ENCODE measurements at regions not wholly inside any gene's neighbourhood (a gene's known extent, or its start where the extent isn't known, plus 50 kb on each side); places are given as distances from the start of the nearest gene placed in this dataset.

DNA sequence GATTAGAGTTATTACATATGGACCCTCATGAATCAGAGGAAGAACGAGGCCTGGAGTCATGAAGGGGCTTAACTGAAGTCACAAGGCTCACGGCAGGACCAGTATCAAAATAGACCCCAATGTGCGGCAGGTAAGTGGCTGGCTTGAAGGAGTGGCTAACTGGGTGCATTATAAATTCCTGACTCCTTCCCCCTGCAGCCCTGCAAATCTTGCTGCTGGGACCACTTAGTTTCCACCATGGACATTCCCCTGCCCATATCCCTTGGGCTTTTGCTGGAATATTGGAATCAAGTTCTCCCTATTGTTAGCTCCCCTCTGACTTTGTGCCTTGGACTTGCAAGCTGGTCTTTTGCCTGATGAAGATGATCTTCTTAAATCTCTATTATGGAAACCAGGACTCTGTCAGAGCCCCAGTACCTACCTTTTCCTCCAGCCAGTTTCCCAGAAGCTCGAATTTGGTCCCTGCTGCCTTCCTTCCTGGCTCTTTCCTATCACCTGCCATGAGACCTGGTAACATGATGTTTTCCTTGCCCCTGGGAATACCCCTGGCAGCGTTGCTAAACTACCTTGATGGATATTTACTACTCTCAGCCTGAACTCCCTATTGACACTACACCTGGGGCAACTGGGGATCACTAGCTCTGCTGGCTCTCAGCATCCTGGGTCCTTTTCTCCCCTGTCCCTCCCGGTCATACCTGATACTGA, 156.0 kb upstream of the JUN start:
- Histone ChIP-seq H3K4me1 (no peaks in the 10 kb centered on the region), H3K27me3 (no peaks in the 10 kb centered on the region), H3K4me3 (no peak overlapping the region), H3K27ac (no peak overlapping the region), H3K9me3 (no peaks in the 10 kb centered on the region), H3K36me3 (no peaks in the 10 kb centered on the region)
- no peak for DNase-seq
- intact Hi-C loops (cut with DNase I; ENCODE audit: low total_unique reads), result no loop called here
- TF ChIP-seq, protein P1, sequence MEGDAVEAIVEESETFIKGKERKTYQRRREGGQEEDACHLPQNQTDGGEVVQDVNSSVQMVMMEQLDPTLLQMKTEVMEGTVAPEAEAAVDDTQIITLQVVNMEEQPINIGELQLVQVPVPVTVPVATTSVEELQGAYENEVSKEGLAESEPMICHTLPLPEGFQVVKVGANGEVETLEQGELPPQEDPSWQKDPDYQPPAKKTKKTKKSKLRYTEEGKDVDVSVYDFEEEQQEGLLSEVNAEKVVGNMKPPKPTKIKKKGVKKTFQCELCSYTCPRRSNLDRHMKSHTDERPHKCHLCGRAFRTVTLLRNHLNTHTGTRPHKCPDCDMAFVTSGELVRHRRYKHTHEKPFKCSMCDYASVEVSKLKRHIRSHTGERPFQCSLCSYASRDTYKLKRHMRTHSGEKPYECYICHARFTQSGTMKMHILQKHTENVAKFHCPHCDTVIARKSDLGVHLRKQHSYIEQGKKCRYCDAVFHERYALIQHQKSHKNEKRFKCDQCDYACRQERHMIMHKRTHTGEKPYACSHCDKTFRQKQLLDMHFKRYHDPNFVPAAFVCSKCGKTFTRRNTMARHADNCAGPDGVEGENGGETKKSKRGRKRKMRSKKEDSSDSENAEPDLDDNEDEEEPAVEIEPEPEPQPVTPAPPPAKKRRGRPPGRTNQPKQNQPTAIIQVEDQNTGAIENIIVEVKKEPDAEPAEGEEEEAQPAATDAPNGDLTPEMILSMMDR (IDR thresholded peaks at IDR 0.05), result no peak
- no peak for TF ChIP-seq POLR2A (IDR thresholded peaks at IDR 0.05)

DNA sequence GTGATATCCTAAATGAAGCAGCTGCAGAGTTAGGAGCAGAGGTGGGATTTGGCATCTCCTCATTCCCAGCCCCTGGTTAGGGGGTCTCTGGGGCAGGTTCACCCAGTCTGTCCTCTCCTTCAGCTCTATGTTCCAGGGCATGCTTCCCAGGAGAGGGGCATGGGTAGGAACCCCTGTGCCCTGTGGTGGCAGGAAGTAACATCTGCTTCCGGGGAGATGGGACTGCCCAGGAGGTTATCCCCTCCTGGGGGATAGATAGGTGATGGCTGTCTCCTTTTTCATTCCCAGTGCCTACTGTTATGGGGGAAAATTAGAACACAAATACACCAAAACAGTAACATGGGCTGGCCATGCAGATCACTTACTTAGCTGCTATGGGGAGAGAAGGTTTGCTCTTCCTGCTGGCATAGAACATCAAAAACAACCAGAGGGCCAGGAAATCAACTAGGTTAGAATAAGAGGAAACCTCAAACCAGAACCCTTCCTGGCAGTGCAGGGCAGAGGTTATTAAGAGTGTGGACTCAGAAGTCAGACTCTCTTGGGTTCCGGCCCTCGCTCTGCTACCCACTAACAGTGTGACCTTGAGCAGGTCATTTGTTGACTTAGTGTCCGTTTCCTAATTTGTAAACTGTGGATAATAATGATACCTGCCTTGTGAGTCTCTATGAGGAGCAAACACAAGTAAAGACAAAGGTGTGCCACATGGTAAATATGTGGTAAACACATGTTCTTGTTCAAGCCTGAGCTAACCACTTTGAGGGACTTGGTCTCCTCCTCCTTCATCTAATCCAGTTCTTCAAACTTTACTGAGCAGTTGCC, 157.8 kb upstream of the JUN start:
- Histone ChIP-seq H3K27ac (no peak overlapping the region), H3K9me3 (no peaks in the 10 kb centered on the region), H3K27me3 (no peaks in the 10 kb centered on the region), H3K4me3 (no peak overlapping the region), H3K4me1 (no peaks in the 10 kb centered on the region), H3K36me3 (no peaks in the 10 kb centered on the region)
- DNase-seq, result no peak
- TF ChIP-seq, protein P1 (IDR thresholded peaks at IDR 0.05), result no peak
- TF ChIP-seq POLR2A (IDR thresholded peaks at IDR 0.05), result no peak
- intact Hi-C loops (cut with DNase I; ENCODE audit: low total_unique reads), result no loop called here

DNA sequence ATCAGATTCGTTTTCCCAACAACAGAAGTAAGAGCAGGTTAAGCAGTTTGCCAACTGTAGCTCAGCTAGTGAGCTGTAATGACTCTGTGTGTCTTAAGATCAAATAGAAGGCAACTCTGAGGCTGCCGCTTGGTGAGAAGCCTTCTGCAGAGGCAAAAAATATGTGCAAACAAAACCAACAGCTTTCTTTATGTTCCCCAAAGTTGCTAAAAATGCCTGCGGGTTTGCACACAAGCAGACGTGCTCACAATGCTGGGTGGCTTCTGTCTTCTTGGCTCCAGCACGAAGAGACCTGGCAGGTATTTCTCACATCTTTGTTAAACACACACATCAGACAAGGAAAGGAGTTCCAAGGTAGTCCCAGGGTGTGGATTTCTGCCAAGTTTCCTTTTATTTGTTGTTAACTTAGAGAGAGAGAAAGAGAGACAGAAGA, 158.9 kb upstream of the JUN start:
- TF ChIP-seq, protein P1 (IDR thresholded peaks at IDR 0.05), result no peak
- TF ChIP-seq POLR2A (IDR thresholded peaks at IDR 0.05), result no peak
- Histone ChIP-seq H3K4me1 (no peaks in the 10 kb centered on the region), H3K36me3 (no peaks in the 10 kb centered on the region), H3K27me3 (no peaks in the 10 kb centered on the region), H3K4me3 (no peak overlapping the region), H3K9me3 (no peaks in the 10 kb centered on the region), H3K27ac (no peak overlapping the region)
- no peak for DNase-seq
- intact Hi-C loops (cut with DNase I; ENCODE audit: low total_unique reads), result no loop called here

DNA sequence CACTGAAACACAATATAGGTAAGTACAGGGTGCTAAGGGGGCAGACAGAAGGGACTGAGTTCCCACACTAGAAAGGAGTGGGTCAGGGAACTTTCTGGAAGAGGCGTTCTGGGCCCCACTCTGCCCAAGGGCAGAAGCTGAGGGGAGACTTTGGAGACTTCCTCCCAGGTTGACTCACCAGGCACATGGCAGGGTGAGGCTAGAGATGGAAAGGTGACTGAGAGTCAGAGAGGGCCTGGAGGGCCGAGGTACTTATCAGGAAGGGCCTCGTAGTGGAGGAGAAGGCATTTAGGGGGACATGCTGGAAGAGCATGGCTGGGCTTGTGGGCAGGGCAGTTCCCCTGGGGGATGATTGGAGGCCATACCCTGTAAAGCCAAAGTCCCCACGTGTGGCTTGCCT, 159.9 kb upstream of the JUN start:
- H3K9me3 ChIP-seq, result no peaks in the 10 kb centered on the region
- no peak for TF ChIP-seq POLR2A (IDR thresholded peaks at IDR 0.05)
- TF ChIP-seq, protein P1 (IDR thresholded peaks at IDR 0.05), result no peak
- intact Hi-C loops (cut with DNase I; ENCODE audit: low total_unique reads), result no loop called here

DNA sequence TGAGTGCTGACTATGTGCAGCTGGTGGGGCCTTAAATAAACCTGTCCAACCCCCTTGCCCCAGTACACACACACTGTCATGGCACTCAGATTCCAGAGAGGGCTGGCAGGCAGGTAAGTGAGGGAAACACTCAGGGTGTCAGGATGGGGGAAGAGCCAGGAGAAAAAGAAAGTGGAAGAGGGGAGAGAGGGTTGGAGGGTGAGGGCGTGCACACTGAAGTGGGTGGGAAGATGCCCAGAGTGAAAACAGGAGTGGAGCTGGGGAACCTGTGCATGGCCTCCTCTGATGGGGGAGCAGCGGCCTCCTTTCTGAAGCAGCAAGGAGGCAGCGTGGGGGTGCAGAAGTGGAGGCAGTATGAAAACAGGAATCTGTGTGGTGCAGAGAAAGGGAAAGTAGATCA, 160.6 kb upstream of the JUN start:
- no peak for TF ChIP-seq POLR2A (IDR thresholded peaks at IDR 0.05)
- TF ChIP-seq, protein P1 (IDR thresholded peaks at IDR 0.05), result no peak
- H3K36me3 ChIP-seq, result no peaks in the 10 kb centered on the region
- intact Hi-C loops (cut with DNase I; ENCODE audit: low total_unique reads), result no loop called here
- H3K27me3 ChIP-seq, result no peaks in the 10 kb centered on the region
- no peaks in the 10 kb centered on the region for H3K4me1 ChIP-seq
- H3K9me3 ChIP-seq, result no peaks in the 10 kb centered on the region
- H3K27ac ChIP-seq, result no peak overlapping the region
- H3K4me3 ChIP-seq, result no peak overlapping the region
- DNase-seq, result no peak

More for the DNA sequence above, 159.9 kb upstream of the JUN start:
- Histone ChIP-seq H3K27me3 (no peaks in the 10 kb centered on the region), H3K27ac (no peak overlapping the region), H3K4me1 (no peaks in the 10 kb centered on the region), H3K4me3 (no peak overlapping the region), H3K36me3 (no peaks in the 10 kb centered on the region)
- no peak for DNase-seq

All from uterus (tissue), 3 donors.